NCI-H524 (cell line): ENCODE measurements at regions not wholly inside any gene's neighbourhood (a gene's known extent, or its start where the extent isn't known, plus 50 kb on each side); places are given as distances from the start of the nearest gene placed in this dataset.

Experiments used
- DNase-seq, 2 experiments: peaks; one replicate each; lab custom pipeline; 2025; lab: John Stamatoyannopoulos, UW

GRCh38 chr9:129400001-129400970, 220.6 kb downstream of the C9orf50 start:
- DNase-seq, result no peak

- no peak for DNase-seq
These were observed 221.3 kb downstream of the C9orf50 start for GRCh38 chr9:129399634-129399990.

DNA sequence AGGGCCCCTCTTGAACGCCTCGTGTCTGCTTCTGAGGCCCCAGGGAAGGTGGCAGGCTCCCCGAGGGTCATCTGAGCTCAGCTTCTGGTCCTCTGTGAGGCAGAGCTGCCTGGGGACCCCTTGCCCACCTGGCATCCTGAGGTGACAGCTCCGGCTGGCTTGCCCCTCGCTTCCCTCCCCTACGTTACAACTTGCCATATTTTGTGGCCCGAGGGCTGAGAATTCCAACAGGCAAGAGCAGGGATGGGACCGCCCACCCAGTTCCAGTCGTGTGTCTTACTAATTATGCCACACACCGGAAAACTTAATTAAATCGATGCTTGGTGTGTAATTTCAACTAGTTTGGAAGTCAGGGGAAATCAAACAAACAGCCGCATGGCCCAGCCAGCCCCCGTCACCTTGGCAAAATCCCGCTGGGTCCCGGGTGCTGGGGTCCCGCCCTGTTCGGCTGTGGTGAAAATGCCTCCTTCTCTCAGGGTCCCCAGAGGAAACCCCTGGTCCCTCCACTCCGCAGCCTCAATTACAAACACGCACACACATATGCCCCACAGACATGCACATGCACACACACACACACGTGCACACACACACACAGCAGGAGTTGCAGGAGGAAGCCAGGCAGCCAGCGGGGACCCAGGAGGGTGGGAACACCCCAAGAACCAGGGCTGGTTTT, 221.0 kb upstream of the IER5L start:
- no peak for DNase-seq

GRCh38 chr9:129398101-129398960, 220.3 kb upstream of the IER5L start:
- no peak for DNase-seq

DNA sequence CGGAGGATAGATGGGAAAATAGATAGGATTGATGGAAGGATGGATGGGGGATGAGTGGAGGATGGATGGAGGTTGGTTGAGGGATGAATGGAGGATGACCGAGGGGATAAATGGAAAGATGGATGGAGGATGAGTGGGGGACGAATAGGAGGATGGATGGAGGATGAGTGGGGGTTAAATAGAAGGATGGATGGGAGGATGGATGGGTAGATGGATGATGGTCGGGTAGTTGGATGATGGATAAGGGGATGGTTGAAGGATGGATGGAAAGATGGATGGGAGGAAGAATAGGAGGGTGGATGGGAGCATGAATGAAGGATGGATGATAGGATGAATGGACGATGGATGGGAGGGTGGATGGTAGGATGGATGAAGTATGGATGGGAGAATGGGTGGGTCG, 219.3 kb upstream of the IER5L start:
- DNase-seq, result no peak

GRCh38 chr9:129396365-129396708, 218.3 kb upstream of the IER5L start:
- DNase-seq, result no peak

- no peak for DNase-seq
These were observed 217.7 kb upstream of the IER5L start for GRCh38 chr9:129395633-129396364.

DNA sequence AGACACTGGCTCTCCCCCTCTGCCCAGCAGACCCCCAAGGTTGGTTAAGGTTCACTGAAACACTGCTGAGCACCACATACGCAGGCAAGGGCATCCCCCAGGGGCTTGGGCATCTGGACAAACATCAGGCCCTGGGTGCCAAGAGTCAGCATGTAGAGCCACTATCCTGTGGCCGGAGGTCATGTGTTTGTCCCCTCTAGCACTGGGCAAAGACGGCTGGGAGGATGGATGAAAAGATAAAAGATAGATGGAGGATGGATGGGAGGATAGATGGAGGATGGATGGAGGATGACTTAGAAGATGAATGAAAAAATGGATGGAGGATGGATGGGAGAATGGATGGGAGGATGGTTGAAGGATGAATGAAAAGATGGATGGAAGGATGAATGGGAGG, 216.8 kb upstream of the IER5L start:
- DNase-seq, result no peak

GRCh38 chr9:129394061-129394885, 216.2 kb upstream of the IER5L start:
- peak; percentile 36 to 88 for DNase-seq

- no peak for DNase-seq
These were observed 215.0 kb upstream of the IER5L start for GRCh38 chr9:129393064-129393463.

GRCh38 chr9:129392093-129392541, 214.1 kb upstream of the IER5L start:
- DNase-seq, result no peak

- DNase-seq, result no peak
These were observed 213.2 kb upstream of the IER5L start for GRCh38 chr9:129391221-129391661.

GRCh38 chr9:129390541-129390940, 212.5 kb upstream of the IER5L start:
- no peak for DNase-seq

DNA sequence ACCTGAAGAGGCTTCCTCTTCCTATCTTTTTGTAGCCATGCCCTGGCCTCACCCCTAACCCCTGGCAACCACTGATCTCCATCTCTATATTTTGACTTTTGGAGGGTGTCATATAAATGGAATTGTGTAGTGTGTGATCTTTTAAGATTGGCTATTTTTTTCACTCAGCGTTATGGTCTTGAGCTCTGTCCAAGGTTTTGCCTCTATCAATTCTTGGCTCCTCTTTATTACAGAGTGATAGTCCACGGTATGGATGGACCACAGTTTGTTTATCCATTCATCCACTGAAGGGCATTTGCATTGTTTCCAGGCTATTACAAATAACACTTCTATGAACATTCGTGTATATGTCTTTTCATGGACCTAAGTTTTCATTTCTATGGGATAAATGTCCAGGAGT, 209.8 kb upstream of the IER5L start:
- no peak for DNase-seq

DNA sequence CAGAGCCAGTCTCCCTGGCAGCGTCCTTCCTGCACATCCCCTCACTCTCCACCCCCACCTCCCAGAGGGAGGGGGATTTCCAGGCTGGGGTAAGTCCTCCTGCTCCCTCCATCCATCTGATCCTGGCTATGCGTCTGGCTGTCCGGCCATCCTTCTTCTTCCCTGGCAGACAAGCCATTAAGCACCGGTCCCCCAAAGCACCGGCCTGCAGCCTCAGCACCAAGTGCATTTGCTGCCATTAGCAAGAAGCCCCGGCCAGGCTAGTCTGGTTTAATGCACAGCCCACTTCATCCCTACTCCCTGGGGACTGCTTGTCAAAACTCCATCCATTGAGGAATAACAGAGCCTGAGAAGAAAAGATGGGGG, 208.7 kb upstream of the IER5L start:
- no peak for DNase-seq

GRCh38 chr9:129385211-129385934, 207.3 kb upstream of the IER5L start:
- DNase-seq, result no peak

GRCh38 chr9:129384491-129385210, 206.6 kb upstream of the IER5L start:
- no peak for DNase-seq

DNA sequence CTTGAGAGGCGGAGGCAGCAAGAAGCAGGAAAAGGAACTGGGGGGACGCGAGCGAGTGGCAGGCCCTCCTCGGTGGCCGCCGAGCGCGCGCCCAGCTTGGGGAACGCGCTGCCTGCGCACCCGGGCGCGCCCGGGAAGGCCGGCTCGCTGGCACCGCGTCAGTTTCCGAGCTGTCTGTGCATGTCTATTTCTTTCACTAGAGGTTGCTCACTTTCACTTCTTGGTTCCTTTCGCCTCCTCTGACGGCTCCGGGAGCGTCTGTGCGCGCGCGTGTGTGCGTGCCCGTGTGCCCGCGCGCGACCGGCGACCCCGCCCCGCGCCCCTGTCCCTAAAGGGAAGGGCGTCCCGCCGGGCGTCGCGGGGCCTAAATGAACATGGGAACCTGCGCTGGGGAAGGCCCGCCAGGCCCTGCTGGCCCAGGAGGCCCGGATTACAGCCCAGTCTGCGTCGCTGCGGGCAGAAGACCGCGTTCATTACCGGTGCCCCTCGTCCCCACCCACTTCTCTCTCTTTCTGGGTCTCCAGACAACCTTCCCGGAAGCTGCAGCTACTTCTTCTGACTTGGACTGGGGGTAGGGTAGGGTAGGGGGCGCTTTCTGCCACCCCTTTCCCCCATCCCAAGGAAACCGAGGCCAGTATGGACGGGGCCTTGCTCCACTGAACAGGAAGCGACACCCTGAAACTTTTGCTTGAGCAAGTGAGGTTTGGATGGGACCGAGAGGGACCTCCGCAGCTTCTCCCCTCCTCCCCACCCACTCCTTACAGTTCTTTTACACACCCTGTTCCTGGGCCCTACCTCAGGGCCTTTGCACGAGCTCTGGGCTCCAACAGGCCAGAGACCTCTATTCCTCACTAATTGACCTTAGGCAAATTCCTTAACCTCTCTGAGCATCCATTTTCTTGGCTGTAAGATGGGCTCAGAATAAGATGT, 205.8 kb upstream of the IER5L start:
- peak; percentile 29 to 76 for DNase-seq
